HL-60 (cell line): ENCODE measurements at regions not wholly inside any gene's neighbourhood (a gene's known extent, or its start where the extent isn't known, plus 50 kb on each side); places are given as distances from the start of the nearest gene placed in this dataset.

Experiments used
- DNase-seq, 2 experiments: peaks; one replicate each; pipeline ENCODE4 v3.0.0-alpha.2; 2010 to 2020; ENCODE audit warnings: low read depth in 1 of 2, low spot score in 1 of 2
- H3K27ac ChIP-seq: fragments of 250-450 bp; sonication (Bioruptor Pico); replicated peaks from 2 replicates; pipeline ENCODE4 v1.5.1; 2020; ENCODE audit warnings: mild to moderate bottlenecking, moderate library complexity
- H3K27me3 ChIP-seq: fragments of 250-450 bp; sonication (Bioruptor Pico); 2 replicates; pipeline ENCODE4 v1.5.1; 2021; ENCODE audit warnings: mild to moderate bottlenecking, moderate library complexity; ENCODE audit not compliant: insufficient read depth, poor library complexity, severe bottlenecking
- H3K4me3 ChIP-seq: replicated peaks from 2 replicates; pipeline ENCODE4 v1.5.1; 2011; ENCODE audit warnings: mild to moderate bottlenecking, control low read depth, low read length; ENCODE audit not compliant: insufficient read depth
- CTCF ChIP-seq: IDR thresholded peaks from one replicate; pipeline ENCODE4 v1.5.1; 2011; ENCODE audit warnings: low read length, control low read depth, inconsistent platforms; ENCODE audit not compliant: insufficient read depth
- GABPA ChIP-seq: IDR thresholded peaks from 2 replicates; pipeline ENCODE4 v1.6.1; 2012; ENCODE audit warnings: low read depth
- POLR2AphosphoS5 ChIP-seq: IDR thresholded peaks from 2 replicates; pipeline ENCODE4 v1.6.1; 2012; ENCODE audit warnings: low read depth
- REST ChIP-seq: IDR thresholded peaks from 2 replicates; pipeline ENCODE4 v1.6.1; 2012; ENCODE audit warnings: low read depth; ENCODE audit not compliant: insufficient replicate concordance
- SPI1 ChIP-seq: IDR thresholded peaks from 2 replicates; pipeline ENCODE4 v1.6.1; 2012; ENCODE audit warnings: low read depth, mild to moderate bottlenecking, borderline replicate concordance

- TF ChIP-seq GABPA (no peak), SPI1 (no peak), REST (no peak), POLR2AphosphoS5 (no peak), CTCF (no peak)
- H3K4me3 ChIP-seq, result no peak overlapping the region
- H3K27ac ChIP-seq, result no peak overlapping the region
- no peak for DNase-seq
- no peaks in the 10 kb centered on the region for H3K27me3 ChIP-seq
Measured at GRCh38 chr4:160493206-160493605, 1390.3 kb downstream of the RAPGEF2 start.

- no peak for TF ChIP-seq POLR2AphosphoS5
- TF ChIP-seq GABPA, result no peak
- TF ChIP-seq CTCF, result no peak
- no peak for TF ChIP-seq SPI1
- TF ChIP-seq REST, result no peak
- no peaks in the 10 kb centered on the region for H3K27me3 ChIP-seq
- H3K4me3 ChIP-seq, result no peak overlapping the region
- no peak for DNase-seq
- H3K27ac ChIP-seq, result no peak overlapping the region
Measured at GRCh38 chr4:160495356-160495755, 1392.5 kb downstream of the RAPGEF2 start.

GRCh38 chr4:160498211-160498610 lies 1395.3 kb downstream of the RAPGEF2 start:
- TF ChIP-seq POLR2AphosphoS5 (no peak), SPI1 (no peak), GABPA (no peak), CTCF (no peak)

GRCh38 chr4:160505724-160506123 lies 1402.8 kb downstream of the RAPGEF2 start:
- DNase-seq, result no peak
- H3K27ac ChIP-seq, result no peak overlapping the region
- H3K27me3 ChIP-seq, result no peaks in the 10 kb centered on the region
- no peak for TF ChIP-seq CTCF
- no peak for TF ChIP-seq POLR2AphosphoS5
- TF ChIP-seq GABPA, result no peak
- no peak for TF ChIP-seq REST
- no peak for TF ChIP-seq SPI1
- H3K4me3 ChIP-seq, result no peak overlapping the region

More at GRCh38 chr4:160498211-160498610, 1395.3 kb downstream of the RAPGEF2 start:
- no peak overlapping the region for H3K4me3 ChIP-seq
- no peak overlapping the region for H3K27ac ChIP-seq
- DNase-seq, result no peak
- no peaks in the 10 kb centered on the region for H3K27me3 ChIP-seq
